HEK293 (cell line): ENCODE measurements at regions not wholly inside any gene's neighbourhood (a gene's known extent, or its start where the extent isn't known, plus 50 kb on each side); places are given as distances from the start of the nearest gene placed in this dataset.

Experiments
- CTCF ChIA-PET: fragments of 350-600 bp; formaldehyde crosslinking; extraction: SDS; loops from one replicate; lab custom pipeline; 2021; ENCODE audit warnings: antibody characterized with exemption; lab: Yijun Ruan, JAX
- POLR2A ChIA-PET: fragments of 300-600 bp; formaldehyde crosslinking; extraction: SDS; loops from one replicate; lab custom pipeline; 2020; ENCODE audit warnings: antibody characterized with exemption, inconsistent platforms; lab: Yijun Ruan, JAX
- H3K27ac ChIP-seq: fragments of 200-500 bp; sonication (Bioruptor generic); 2 replicates; pipeline ENCODE4 v1.5.1; 2014; ENCODE audit warnings: low read depth, low read length, control low read depth, inconsistent platforms; ENCODE audit errors: extremely low read depth
- H3K36me3 ChIP-seq, 2 experiments: fragments of 200-500 bp in 1 of 2; sonication (Bioruptor generic) in 1 of 2; 1 replicate in 1 of 2; 2 replicates in 1 of 2; pipeline ENCODE4 v1.5.1; 2014 to 2017; ENCODE audit warnings: inconsistent platforms in 2 of 2, low read length in 2 of 2; ENCODE audit not compliant: control insufficient read depth in 2 of 2, insufficient read depth in 1 of 2
- H3K4me1 ChIP-seq: fragments of 200-500 bp; sonication (Bioruptor generic); 2 replicates; pipeline ENCODE4 v1.5.1; 2014; ENCODE audit warnings: mild to moderate bottlenecking, low read length, inconsistent platforms; ENCODE audit not compliant: control insufficient read depth, insufficient read depth
- H3K4me3 ChIP-seq: 2 replicates; pipeline ENCODE4 v1.5.1; 2011; ENCODE audit warnings: low read depth, mild to moderate bottlenecking, control low read depth, low read length, moderate library complexity
- H3K9me3 ChIP-seq: fragments of 200-500 bp; sonication (Bioruptor generic); 2 replicates; pipeline ENCODE4 v1.5.1; 2014; ENCODE audit warnings: low read depth, low read length, inconsistent platforms; ENCODE audit not compliant: control insufficient read depth, insufficient read depth
- EGR2 ChIP-seq: fragments of 450-650 bp; formaldehyde crosslinking; IDR thresholded peaks from 2 replicates; pipeline ENCODE4 v1.5.1; 2016; ENCODE audit warnings: low read depth, missing biosample characterization, missing genetic modification characterization
- IKZF3 ChIP-seq: fragments of 450-650 bp; IDR thresholded peaks from 2 replicates; pipeline ENCODE4 v1.5.0; 2018; ENCODE audit warnings: missing biosample characterization, mild to moderate bottlenecking, missing genetic modification characterization, moderate library complexity
- KLF7 ChIP-seq: fragments of 450-650 bp; formaldehyde crosslinking; IDR thresholded peaks from 2 replicates; pipeline ENCODE4 v1.5.1; 2016; ENCODE audit warnings: missing biosample characterization, missing genetic modification characterization, borderline replicate concordance
- REPIN1 ChIP-seq: fragments of 450-650 bp; formaldehyde crosslinking; IDR thresholded peaks from 2 replicates; pipeline ENCODE4 v1.5.1; 2017; ENCODE audit warnings: missing biosample characterization, missing genetic modification characterization, low read depth
- SCRT2 ChIP-seq: fragments of 450-650 bp; formaldehyde crosslinking; IDR thresholded peaks from 2 replicates; pipeline ENCODE4 v1.5.1; 2016; ENCODE audit warnings: missing biosample characterization, missing genetic modification characterization
- ZBTB17 ChIP-seq: fragments of 450-650 bp; formaldehyde crosslinking; IDR thresholded peaks from 2 replicates; pipeline ENCODE4 v1.5.1; 2016; ENCODE audit warnings: missing biosample characterization, missing genetic modification characterization
- ZBTB26 ChIP-seq: fragments of 450-650 bp; formaldehyde crosslinking; optimal IDR thresholded peaks from 2 replicates; pipeline ENCODE3; 2016; ENCODE audit warnings: missing biosample characterization, mild to moderate bottlenecking, missing genetic modification characterization
- ZFP37 ChIP-seq: fragments of 450-650 bp; formaldehyde crosslinking; IDR thresholded peaks from 2 replicates; pipeline ENCODE4 v1.5.1; 2016; ENCODE audit warnings: missing biosample characterization, missing genetic modification characterization
- ZFP69B ChIP-seq: fragments of 450-650 bp; formaldehyde crosslinking; IDR thresholded peaks from 2 replicates; pipeline ENCODE4 v1.5.1; 2016; ENCODE audit warnings: missing biosample characterization, missing genetic modification characterization
- ZIC2 ChIP-seq: fragments of 450-650 bp; formaldehyde crosslinking; IDR thresholded peaks from 2 replicates; pipeline ENCODE4 v1.5.1; 2016; ENCODE audit warnings: missing biosample characterization, missing genetic modification characterization
- ZNF114 ChIP-seq: fragments of 450-650 bp; formaldehyde crosslinking; IDR thresholded peaks from 2 replicates; pipeline ENCODE4 v1.5.0; 2017; ENCODE audit warnings: missing biosample characterization, missing genetic modification characterization
- ZNF169 ChIP-seq: fragments of 450-650 bp; formaldehyde crosslinking; IDR thresholded peaks from 2 replicates; pipeline ENCODE4 v1.5.1; 2016; ENCODE audit warnings: missing biosample characterization, missing genetic modification characterization
- ZNF174 ChIP-seq: fragments of 450-650 bp; formaldehyde crosslinking; IDR thresholded peaks from 2 replicates; pipeline ENCODE4 v1.5.0; 2017; ENCODE audit warnings: missing biosample characterization, mild to moderate bottlenecking, missing genetic modification characterization
- ZNF175 ChIP-seq: fragments of 450-650 bp; formaldehyde crosslinking; IDR thresholded peaks from 2 replicates; pipeline ENCODE4 v1.5.1; 2016; ENCODE audit warnings: missing biosample characterization, missing genetic modification characterization
- ZNF184 ChIP-seq: fragments of 450-650 bp; IDR thresholded peaks from 2 replicates; pipeline ENCODE4 v1.5.1; 2018; ENCODE audit warnings: missing biosample characterization, mild to moderate bottlenecking, missing genetic modification characterization
- ZNF214 ChIP-seq: fragments of 450-650 bp; formaldehyde crosslinking; IDR thresholded peaks from 2 replicates; pipeline ENCODE4 v1.5.1; 2017; ENCODE audit warnings: missing biosample characterization, mild to moderate bottlenecking, missing genetic modification characterization, borderline replicate concordance
- ZNF354C ChIP-seq: fragments of 450-650 bp; formaldehyde crosslinking; IDR thresholded peaks from 2 replicates; pipeline ENCODE4 v1.5.1; 2016; ENCODE audit warnings: missing biosample characterization, missing genetic modification characterization, low read depth, borderline replicate concordance
- ZNF501 ChIP-seq: fragments of 450-650 bp; formaldehyde crosslinking; IDR thresholded peaks from 2 replicates; pipeline ENCODE4 v1.5.1; 2016; ENCODE audit warnings: missing biosample characterization, missing genetic modification characterization
- ZNF571 ChIP-seq: fragments of 450-650 bp; formaldehyde crosslinking; IDR thresholded peaks from 2 replicates; pipeline ENCODE4 v1.5.0; 2017; ENCODE audit warnings: missing biosample characterization, missing genetic modification characterization
- ZNF585B ChIP-seq: fragments of 450-650 bp; formaldehyde crosslinking; IDR thresholded peaks from 2 replicates; pipeline ENCODE4 v1.5.1; 2016; ENCODE audit warnings: missing biosample characterization, missing genetic modification characterization
- ZNF623 ChIP-seq: fragments of 450-650 bp; formaldehyde crosslinking; IDR thresholded peaks from 2 replicates; pipeline ENCODE4 v1.5.1; 2016; ENCODE audit warnings: missing biosample characterization, missing genetic modification characterization
- ZNF639 ChIP-seq: fragments of 450-650 bp; formaldehyde crosslinking; IDR thresholded peaks from 2 replicates; pipeline ENCODE4 v1.5.1; 2016; ENCODE audit warnings: missing biosample characterization, missing genetic modification characterization
- ZNF660 ChIP-seq: fragments of 450-650 bp; IDR thresholded peaks from 2 replicates; pipeline ENCODE4 v1.5.1; 2018; ENCODE audit warnings: missing biosample characterization, mild to moderate bottlenecking, missing genetic modification characterization
- ZNF664 ChIP-seq: fragments of 450-650 bp; formaldehyde crosslinking; IDR thresholded peaks from 2 replicates; pipeline ENCODE4 v1.5.1; 2016; ENCODE audit warnings: missing biosample characterization, missing genetic modification characterization
- ZNF747 ChIP-seq: fragments of 450-650 bp; formaldehyde crosslinking; IDR thresholded peaks from 2 replicates; pipeline ENCODE4 v1.5.1; 2016; ENCODE audit warnings: missing biosample characterization, missing genetic modification characterization
- ZNF791 ChIP-seq: fragments of 450-650 bp; formaldehyde crosslinking; IDR thresholded peaks from 2 replicates; pipeline ENCODE4 v1.5.1; 2016; ENCODE audit warnings: missing biosample characterization, missing genetic modification characterization
- ZNF792 ChIP-seq: fragments of 450-650 bp; formaldehyde crosslinking; IDR thresholded peaks from 2 replicates; pipeline ENCODE4 v1.5.1; 2016; ENCODE audit warnings: missing biosample characterization, missing genetic modification characterization

- TF ChIP-seq SCRT2 (tag by site-specific recombination) (no peak), ZIC2 (tag by site-specific recombination) (no peak), ZNF501 (tag by site-specific recombination) (no peak)
- no peaks in the 10 kb centered on the region for H3K9me3 ChIP-seq
- no peaks in the 10 kb centered on the region for H3K36me3 ChIP-seq
- POLR2A ChIA-PET: no interaction called here
- no peak overlapping the region for H3K27ac ChIP-seq
- CTCF ChIA-PET: no interaction called here
- no peak overlapping the region for H3K4me3 ChIP-seq
- no peaks in the 10 kb centered on the region for H3K4me1 ChIP-seq
These were observed 481.3 kb upstream of the SULF2 start for GRCh38 chr20:48266571-48266970.

GRCh38 chr20:48265791-48266190 is 480.5 kb upstream of the SULF2 start:
- H3K9me3 ChIP-seq: no peaks in the 10 kb centered on the region
- no peaks in the 10 kb centered on the region for H3K36me3 ChIP-seq
- no peak overlapping the region for H3K27ac ChIP-seq
- CTCF ChIA-PET: no interaction called here
- POLR2A ChIA-PET: no interaction called here
- TF ChIP-seq ZNF174 (tag by site-specific recombination): no peak
- TF ChIP-seq ZBTB26: no peak
- TF ChIP-seq ZNF664 (tag by site-specific recombination): no peak
- no peak for TF ChIP-seq ZNF639
- no peak for TF ChIP-seq REPIN1 (tag by site-specific recombination)
- TF ChIP-seq EGR2 (tag by site-specific recombination): no peak
- no peak for TF ChIP-seq ZNF184 (tag by site-specific recombination)
- TF ChIP-seq ZNF175 (tag by site-specific recombination): no peak
- no peak for TF ChIP-seq KLF7 (tag by site-specific recombination)
- TF ChIP-seq ZFP37 (tag by site-specific recombination): no peak
- no peak for TF ChIP-seq ZNF571 (tag by site-specific recombination)
- no peak for TF ChIP-seq IKZF3 (tag by site-specific recombination)
- no peak for TF ChIP-seq ZNF791 (tag by site-specific recombination)
- no peak for TF ChIP-seq ZNF169 (tag by site-specific recombination)
- H3K4me3 ChIP-seq: no peak overlapping the region
- no peaks in the 10 kb centered on the region for H3K4me1 ChIP-seq

- no peak overlapping the region for H3K27ac ChIP-seq
- CTCF ChIA-PET: no interaction called here
- H3K9me3 ChIP-seq: no peaks in the 10 kb centered on the region
- POLR2A ChIA-PET: no interaction called here
- TF ChIP-seq SCRT2 (tag by site-specific recombination) (peak; percentile 91), ZNF354C (tag by site-specific recombination) (no peak)
- no peaks in the 10 kb centered on the region for H3K36me3 ChIP-seq
- H3K4me1 ChIP-seq: no peaks in the 10 kb centered on the region
- no peak overlapping the region for H3K4me3 ChIP-seq
These were observed 477.7 kb upstream of the SULF2 start for GRCh38 chr20:48262955-48263354.

- POLR2A ChIA-PET: no interaction called here
- Histone ChIP-seq H3K27ac (no peak overlapping the region), H3K9me3 (no peaks in the 10 kb centered on the region), H3K4me3 (no peak overlapping the region), H3K36me3 (no peaks in the 10 kb centered on the region), H3K4me1 (no peaks in the 10 kb centered on the region)
- CTCF ChIA-PET: no interaction called here
- TF ChIP-seq EGR2 (tag by site-specific recombination) (no peak), ZNF664 (tag by site-specific recombination) (no peak), ZNF747 (tag by site-specific recombination) (no peak), ZNF660 (no peak), ZNF792 (tag by site-specific recombination) (no peak), ZNF214 (tag by site-specific recombination) (no peak), ZNF791 (tag by site-specific recombination) (no peak), ZNF175 (tag by site-specific recombination) (no peak), ZNF623 (no peak), ZBTB26 (no peak), ZNF169 (tag by site-specific recombination) (no peak), ZNF501 (tag by site-specific recombination) (no peak), ZFP69B (tag by site-specific recombination) (no peak), ZNF585B (tag by site-specific recombination) (no peak), ZNF114 (no peak), ZBTB17 (tag by site-specific recombination) (no peak)
These were observed 477.2 kb upstream of the SULF2 start for GRCh38 chr20:48262466-48262865.
